ENCODE measurements at regions not wholly inside any gene's neighbourhood (a gene's known extent, or its start where the extent isn't known, plus 50 kb on each side); places are given as distances from the start of the nearest gene placed in this dataset.

DNA sequence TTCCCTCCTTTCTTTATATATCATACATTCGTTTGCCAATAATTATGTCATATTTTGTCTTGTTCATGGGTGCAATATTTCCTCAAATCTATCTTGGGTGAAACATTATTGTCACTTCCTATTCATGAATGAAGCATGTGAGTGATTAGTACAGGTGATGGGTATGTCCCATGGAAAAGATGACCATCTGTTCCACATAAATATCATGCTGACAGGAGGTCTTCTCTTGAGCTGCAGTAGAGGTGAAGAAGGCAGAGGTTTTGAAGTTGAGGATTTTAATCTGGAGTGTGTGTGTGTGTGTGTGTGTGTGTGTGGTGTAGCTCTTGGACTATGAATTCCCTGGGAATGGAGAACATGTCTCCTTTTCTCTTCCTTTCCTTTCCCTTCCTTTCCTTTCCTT, 350.5 kb upstream of the CHRM2 start:
- H3K27me3 Mint-ChIP-seq (ENCODE audit: unreplicated experiment), result peaks cover 13% of the 10 kb centered on the region
- H3K4me1 Mint-ChIP-seq (ENCODE audit: unreplicated experiment), result no peaks in the 10 kb centered on the region
- TF ChIP-seq, protein P1, sequence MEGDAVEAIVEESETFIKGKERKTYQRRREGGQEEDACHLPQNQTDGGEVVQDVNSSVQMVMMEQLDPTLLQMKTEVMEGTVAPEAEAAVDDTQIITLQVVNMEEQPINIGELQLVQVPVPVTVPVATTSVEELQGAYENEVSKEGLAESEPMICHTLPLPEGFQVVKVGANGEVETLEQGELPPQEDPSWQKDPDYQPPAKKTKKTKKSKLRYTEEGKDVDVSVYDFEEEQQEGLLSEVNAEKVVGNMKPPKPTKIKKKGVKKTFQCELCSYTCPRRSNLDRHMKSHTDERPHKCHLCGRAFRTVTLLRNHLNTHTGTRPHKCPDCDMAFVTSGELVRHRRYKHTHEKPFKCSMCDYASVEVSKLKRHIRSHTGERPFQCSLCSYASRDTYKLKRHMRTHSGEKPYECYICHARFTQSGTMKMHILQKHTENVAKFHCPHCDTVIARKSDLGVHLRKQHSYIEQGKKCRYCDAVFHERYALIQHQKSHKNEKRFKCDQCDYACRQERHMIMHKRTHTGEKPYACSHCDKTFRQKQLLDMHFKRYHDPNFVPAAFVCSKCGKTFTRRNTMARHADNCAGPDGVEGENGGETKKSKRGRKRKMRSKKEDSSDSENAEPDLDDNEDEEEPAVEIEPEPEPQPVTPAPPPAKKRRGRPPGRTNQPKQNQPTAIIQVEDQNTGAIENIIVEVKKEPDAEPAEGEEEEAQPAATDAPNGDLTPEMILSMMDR (IDR thresholded peaks at IDR 0.05), result no peak
- H3K9me3 Mint-ChIP-seq (ENCODE audit: unreplicated experiment), result no peaks in the 10 kb centered on the region
- no peaks in the 10 kb centered on the region for H3K36me3 Mint-ChIP-seq (ENCODE audit: unreplicated experiment)
- no peak overlapping the region for H3K27ac Mint-ChIP-seq (ENCODE audit: unreplicated experiment)
- DNase-seq (ENCODE audit: extremely low spot score, unreplicated experiment), result no peak
- no peak overlapping the region for H3K4me3 Mint-ChIP-seq (ENCODE audit: unreplicated experiment)

DNA sequence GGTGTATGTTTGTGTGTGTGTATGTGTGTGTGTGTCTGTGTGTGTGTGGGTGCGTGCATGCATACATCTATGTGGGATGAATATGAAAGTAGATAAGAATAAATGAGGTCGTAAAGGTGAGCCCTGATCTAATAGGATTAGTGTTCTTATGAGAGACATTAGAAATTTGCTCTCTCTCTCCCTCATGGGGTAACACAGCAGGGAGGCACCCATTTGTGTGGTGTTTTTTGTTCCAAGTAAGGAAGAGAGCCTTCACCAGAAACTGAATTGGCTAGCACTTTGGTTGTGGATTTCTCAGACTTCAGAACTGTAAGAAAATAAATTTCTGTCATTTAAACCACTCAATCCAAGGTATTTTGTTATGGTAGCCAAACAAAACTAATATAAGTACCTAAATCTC, 353.7 kb upstream of the CHRM2 start:
- H3K27ac Mint-ChIP-seq (ENCODE audit: unreplicated experiment), result no peak overlapping the region
- no peaks in the 10 kb centered on the region for H3K4me1 Mint-ChIP-seq (ENCODE audit: unreplicated experiment)
- TF ChIP-seq, protein P1 (IDR thresholded peaks at IDR 0.05), result no peak

DNA sequence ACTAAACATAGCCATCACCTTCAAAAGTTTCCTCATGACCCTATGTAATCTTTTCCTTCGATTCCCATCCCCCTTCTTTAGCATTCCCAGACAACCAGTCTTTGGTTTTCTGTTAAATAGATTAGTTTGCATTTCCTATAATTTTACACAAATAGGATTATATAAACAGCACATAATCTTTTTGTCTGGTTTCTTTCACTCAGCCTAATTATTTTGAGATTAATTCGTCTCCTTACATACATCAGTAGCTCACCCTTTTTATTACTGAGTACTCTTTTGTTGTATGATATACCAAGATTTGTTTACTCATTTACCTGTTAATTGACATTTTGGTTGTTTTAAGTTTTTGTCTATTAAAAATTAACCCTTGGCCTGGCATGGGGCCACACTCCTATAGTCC, 354.7 kb upstream of the CHRM2 start:
- Mint-ChIP-seq H3K4me3 (ENCODE audit: unreplicated experiment) (no peak overlapping the region), H3K9me3 (ENCODE audit: unreplicated experiment) (no peaks in the 10 kb centered on the region), H3K27ac (ENCODE audit: unreplicated experiment) (no peak overlapping the region), H3K27me3 (ENCODE audit: unreplicated experiment) (peaks cover 5% of the 10 kb centered on the region), H3K36me3 (ENCODE audit: unreplicated experiment) (no peaks in the 10 kb centered on the region), H3K4me1 (ENCODE audit: unreplicated experiment) (no peaks in the 10 kb centered on the region)
- DNase-seq (ENCODE audit: extremely low spot score, unreplicated experiment), result no peak
- TF ChIP-seq, protein P1 (IDR thresholded peaks at IDR 0.05), result no peak

More for the DNA sequence above, 353.7 kb upstream of the CHRM2 start:
- H3K9me3 Mint-ChIP-seq (ENCODE audit: unreplicated experiment), result no peaks in the 10 kb centered on the region
- H3K27me3 Mint-ChIP-seq (ENCODE audit: unreplicated experiment), result peaks cover 11% of the 10 kb centered on the region
- DNase-seq (ENCODE audit: extremely low spot score, unreplicated experiment), result no peak
- no peaks in the 10 kb centered on the region for H3K36me3 Mint-ChIP-seq (ENCODE audit: unreplicated experiment)
- no peak overlapping the region for H3K4me3 Mint-ChIP-seq (ENCODE audit: unreplicated experiment)

DNA sequence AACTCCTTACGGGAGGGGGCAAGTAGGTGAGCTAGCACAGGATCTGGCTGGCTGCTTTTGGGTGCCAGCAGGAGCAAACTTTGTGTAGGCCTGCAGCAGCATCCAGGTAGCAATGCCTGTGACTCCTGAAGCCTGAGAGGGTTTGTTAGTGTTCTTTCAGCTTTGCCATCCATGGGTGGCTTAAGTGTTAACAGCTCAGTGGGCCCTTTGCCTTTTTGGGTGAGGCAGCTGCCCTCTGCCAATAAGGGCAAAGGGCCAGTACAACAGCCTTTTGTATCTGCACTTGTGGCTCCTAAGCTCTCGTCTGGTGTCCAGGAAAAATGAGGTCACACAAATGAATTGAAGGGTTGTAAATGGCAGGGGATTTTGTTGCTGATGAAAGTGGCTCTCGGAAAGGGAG, 359.0 kb upstream of the CHRM2 start:
- Mint-ChIP-seq H3K27me3 (ENCODE audit: unreplicated experiment) (no peaks in the 10 kb centered on the region), H3K4me3 (ENCODE audit: unreplicated experiment) (no peak overlapping the region), H3K4me1 (ENCODE audit: unreplicated experiment) (no peaks in the 10 kb centered on the region), H3K9me3 (ENCODE audit: unreplicated experiment) (no peaks in the 10 kb centered on the region), H3K27ac (ENCODE audit: unreplicated experiment) (no peak overlapping the region), H3K36me3 (ENCODE audit: unreplicated experiment) (no peaks in the 10 kb centered on the region)
- TF ChIP-seq, protein P1 (IDR thresholded peaks at IDR 0.05), result no peak
- DNase-seq (ENCODE audit: extremely low spot score, unreplicated experiment), result no peak

DNA sequence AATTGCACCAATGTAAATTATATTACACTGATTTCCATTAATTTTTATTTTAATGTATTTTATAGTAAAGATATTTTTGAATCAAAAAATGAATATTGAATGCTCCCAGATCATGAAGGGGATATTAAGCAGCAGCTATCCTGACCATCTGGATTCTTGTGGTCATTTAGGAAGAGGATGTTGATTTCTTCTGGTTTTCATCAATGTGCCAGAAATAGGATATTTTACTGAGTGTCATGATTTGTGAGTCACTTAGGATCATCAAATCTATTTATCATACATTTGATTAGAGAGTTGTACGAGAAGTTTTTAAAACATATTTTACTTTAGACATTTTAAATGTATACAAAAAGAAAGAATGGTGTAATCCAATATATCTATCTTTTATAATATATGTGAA, 366.3 kb upstream of the CHRM2 start:
- Mint-ChIP-seq H3K27ac (ENCODE audit: unreplicated experiment) (no peak overlapping the region), H3K4me3 (ENCODE audit: unreplicated experiment) (no peak overlapping the region), H3K27me3 (ENCODE audit: unreplicated experiment) (peaks cover 2% of the 10 kb centered on the region), H3K4me1 (ENCODE audit: unreplicated experiment) (no peaks in the 10 kb centered on the region), H3K9me3 (ENCODE audit: unreplicated experiment) (no peaks in the 10 kb centered on the region), H3K36me3 (ENCODE audit: unreplicated experiment) (no peaks in the 10 kb centered on the region)
- no peak for DNase-seq (ENCODE audit: extremely low spot score, unreplicated experiment)
- TF ChIP-seq, protein P1 (IDR thresholded peaks at IDR 0.05), result no peak

Measured in osteocyte (in vitro differentiated cells).